Spinal cord (tissue), 9 donors: ENCODE measurements at regions not wholly inside any gene's neighbourhood (a gene's known extent, or its start where the extent isn't known, plus 50 kb on each side); places are given as distances from the start of the nearest gene placed in this dataset.
A peak's percentile ranks its signal among the peaks of the same experiment; 100 is the strongest.
"Not testable (repeated sequence)": the region's sequence is repeated elsewhere in the genome, so short reads cannot be mapped to it uniquely, and the experiment has no call there.

Source experiments
- DNase-seq, 6 donors: peaks; one replicate each; pipeline versions ENCODE4 v3.0.0 to v3.0.0-alpha.2; 2013 to 2015; ENCODE audit warnings: low spot score in 6 of 6, low read depth in 4 of 6
- H3K27ac ChIP-seq: one replicate; pipeline ENCODE4 v1.5.1; 2013; ENCODE audit warnings: low read depth, low read length, control low read depth
- H3K27me3 ChIP-seq: one replicate; pipeline ENCODE4 v1.6.1; 2013; ENCODE audit warnings: low read length; ENCODE audit not compliant: control insufficient read depth, insufficient read depth
- H3K36me3 ChIP-seq: one replicate; pipeline ENCODE4 v1.6.1; 2013; ENCODE audit warnings: low read length; ENCODE audit not compliant: control insufficient read depth, insufficient read depth
- H3K4me1 ChIP-seq: one replicate; pipeline ENCODE4 v1.6.1; 2013; ENCODE audit warnings: low read length; ENCODE audit not compliant: control insufficient read depth, insufficient read depth
- H3K4me3 ChIP-seq: one replicate; pipeline ENCODE4 v1.5.1; 2013; ENCODE audit warnings: low read depth, low read length, control low read depth
- H3K9me3 ChIP-seq: one replicate; pipeline ENCODE4 v1.6.1; 2013; ENCODE audit warnings: low read length; ENCODE audit not compliant: control insufficient read depth, insufficient read depth
- WGBS: methylation state at CpG from one replicate; pipeline ENCODE4 v1.1.5; 2013; ENCODE audit warnings: missing lambda C conversion rate; ENCODE audit not compliant: insufficient coverage; 5-methylcytosine and 5-hydroxymethylcytosine counted together
- donor health status: healthy.

DNA sequence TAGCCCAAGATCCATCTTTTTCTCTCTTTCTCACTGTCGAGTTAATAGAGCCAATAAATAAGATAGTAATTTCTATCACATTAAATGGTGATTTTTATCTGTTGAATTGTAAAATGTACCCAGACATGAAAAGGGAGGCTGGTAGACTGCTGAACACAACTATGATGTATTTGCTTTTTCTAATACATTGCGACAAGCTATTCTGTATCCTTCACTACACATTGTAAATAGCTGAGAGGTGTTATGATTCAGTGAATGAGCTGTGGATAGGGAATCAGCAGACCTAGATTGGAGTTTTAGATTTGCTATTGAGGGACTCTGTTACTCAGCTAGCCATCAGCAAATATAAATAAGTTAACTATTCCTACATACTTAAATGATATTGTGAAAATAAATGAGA is 1812.2 kb downstream of the KHDRBS2 start:
- not testable (repeated sequence) for H3K9me3 ChIP-seq, H3K4me1 ChIP-seq, H3K4me3 ChIP-seq, DNase-seq, H3K27me3 ChIP-seq, H3K36me3 ChIP-seq, H3K27ac ChIP-seq
- no CpG with 5 or more reads among the region's 2 CpGs for WGBS

DNA sequence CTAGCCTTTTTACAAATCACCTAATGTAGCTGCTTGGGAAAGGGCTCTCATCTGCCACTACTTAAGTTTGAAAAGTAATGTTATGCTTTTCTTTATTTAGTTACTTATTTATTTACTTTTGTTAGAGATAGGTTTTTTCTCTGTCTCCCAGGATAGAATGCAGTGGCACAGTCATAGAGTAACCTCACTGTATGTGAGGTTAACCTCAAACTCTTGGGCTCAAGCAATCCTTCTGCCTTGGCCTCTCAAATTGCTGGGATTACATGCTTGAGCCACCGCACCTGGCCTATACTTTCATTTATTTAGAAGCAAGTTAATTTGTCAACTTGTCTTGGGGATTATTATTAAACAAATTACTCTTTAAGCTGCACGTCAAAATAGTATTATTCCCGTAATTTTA is 1814.6 kb downstream of the KHDRBS2 start:
- H3K9me3 ChIP-seq, H3K27me3 ChIP-seq, DNase-seq, H3K27ac ChIP-seq, H3K36me3 ChIP-seq, H3K4me3 ChIP-seq, H3K4me1 ChIP-seq: not testable (repeated sequence)
- WGBS = no CpG with 5 or more reads among the region's 3 CpGs

DNA sequence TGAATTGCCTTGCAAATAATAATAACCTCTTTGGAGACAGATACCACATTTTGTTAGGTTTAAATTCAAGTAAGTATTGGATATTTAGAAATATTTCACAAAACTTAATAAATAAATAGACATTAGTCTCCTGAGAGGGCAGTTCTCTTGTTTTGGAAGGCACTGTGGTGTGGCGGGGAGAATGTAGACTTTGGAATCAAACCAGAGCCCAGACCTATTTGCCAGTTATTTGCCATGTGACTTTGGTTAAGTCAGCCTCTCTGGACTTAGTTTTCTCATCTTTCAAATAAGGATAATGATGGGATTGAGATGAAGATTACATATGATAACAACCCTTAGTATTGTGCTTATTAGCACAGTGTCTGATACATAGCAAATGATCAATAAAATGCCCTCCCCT is 1835.6 kb downstream of the KHDRBS2 start:
- H3K27me3 ChIP-seq, H3K9me3 ChIP-seq, DNase-seq, H3K4me1 ChIP-seq, H3K4me3 ChIP-seq, H3K36me3 ChIP-seq, H3K27ac ChIP-seq: not testable (repeated sequence)
- no CpG with 5 or more reads among the region's 1 CpG for whole genome bisulfite sequencing

DNA sequence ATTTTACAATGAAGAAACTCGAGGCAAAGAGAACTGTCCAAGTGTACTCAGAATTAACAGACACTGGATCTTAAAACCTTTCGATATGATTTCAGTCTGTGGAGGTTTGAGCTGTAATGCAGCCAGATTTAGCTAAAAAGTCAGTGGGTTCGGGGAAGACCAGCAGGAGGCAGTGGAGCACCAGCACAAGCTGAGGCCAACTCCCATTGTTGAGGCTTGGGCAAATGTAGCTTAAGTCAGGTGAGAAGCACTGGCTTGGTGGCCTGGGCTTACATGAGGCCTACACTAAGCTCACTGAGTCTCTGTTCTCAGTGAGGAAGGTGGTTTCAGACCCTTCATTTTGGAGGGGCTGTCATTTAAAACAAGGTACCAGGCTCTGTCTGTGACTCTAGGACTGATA is 1841.5 kb downstream of the KHDRBS2 start:
- no CpG with 5 or more reads among the region's 3 CpGs for WGBS
- H3K9me3 ChIP-seq, H3K4me1 ChIP-seq, DNase-seq, H3K27ac ChIP-seq, H3K4me3 ChIP-seq, H3K27me3 ChIP-seq, H3K36me3 ChIP-seq: not testable (repeated sequence)

DNA sequence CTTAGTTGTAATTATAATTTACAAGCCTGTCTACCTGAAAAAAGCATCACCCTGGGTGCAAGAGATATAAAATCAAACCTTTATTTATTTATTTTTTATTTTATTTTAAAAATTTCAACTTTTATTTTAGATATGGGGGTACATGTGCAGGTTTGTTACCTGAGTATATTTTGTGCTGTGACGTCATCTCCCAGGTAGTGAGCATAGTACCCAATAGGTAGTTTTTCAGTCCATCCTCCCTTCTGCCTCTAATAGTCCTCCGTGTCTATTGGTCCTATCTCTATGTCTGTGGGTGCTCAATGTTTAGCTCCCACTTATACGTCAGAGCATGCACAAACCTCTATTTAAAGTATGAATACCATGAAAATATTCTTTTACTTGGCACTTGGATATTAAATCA is 1846.3 kb downstream of the KHDRBS2 start:
- not testable (repeated sequence) for H3K27me3 ChIP-seq, H3K4me1 ChIP-seq, H3K9me3 ChIP-seq, H3K36me3 ChIP-seq, DNase-seq, H3K27ac ChIP-seq, H3K4me3 ChIP-seq
- WGBS = no CpG with 5 or more reads among the region's 3 CpGs

DNA sequence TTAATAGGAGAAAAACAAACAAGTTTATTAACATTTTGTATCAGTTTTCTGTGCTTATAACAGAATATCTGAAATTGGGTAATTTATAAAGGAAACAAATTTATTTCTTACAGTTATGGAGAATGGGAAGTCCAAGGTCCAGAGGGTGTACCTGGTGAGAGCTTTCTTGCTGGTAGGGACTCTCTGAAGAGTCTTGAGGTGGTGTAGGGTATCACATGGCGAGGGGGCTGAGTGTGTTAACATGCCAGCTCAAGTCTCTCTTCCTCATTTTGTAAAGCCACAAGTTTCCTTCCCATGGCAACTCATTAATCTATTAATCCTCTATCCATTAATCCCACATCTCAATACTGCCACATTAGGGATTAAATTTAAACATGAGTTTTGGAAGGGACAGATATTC is 1863.3 kb downstream of the KHDRBS2 start:
- H3K27me3 ChIP-seq, H3K36me3 ChIP-seq: not testable (repeated sequence)
- WGBS = no CpG with 5 or more reads among the region's 1 CpG

DNA sequence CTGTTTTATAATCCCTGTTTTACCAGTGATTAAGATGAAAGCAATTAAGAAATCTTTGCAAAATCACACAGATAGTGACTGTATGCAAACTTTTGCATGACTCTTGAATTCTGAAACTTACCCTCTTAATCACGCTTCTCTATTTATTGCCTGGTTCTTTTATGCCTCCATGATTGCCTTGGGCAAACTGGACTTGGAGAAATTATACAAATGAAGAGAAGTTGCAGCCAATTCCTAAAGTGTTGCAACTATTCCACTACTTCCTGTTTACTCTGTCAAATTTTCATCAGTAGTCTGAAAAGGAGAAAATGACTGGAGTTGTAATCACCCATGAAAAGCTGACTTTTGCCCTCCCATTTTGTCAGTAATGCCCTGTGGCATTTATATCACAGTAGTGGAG is 1869.9 kb downstream of the KHDRBS2 start:
- H3K4me1 ChIP-seq, H3K9me3 ChIP-seq, H3K27me3 ChIP-seq, H3K27ac ChIP-seq, DNase-seq, H3K4me3 ChIP-seq, H3K36me3 ChIP-seq: not testable (repeated sequence)
- WGBS = no CpG with 5 or more reads among the region's 1 CpG

More for the DNA sequence above, 1863.3 kb downstream of the KHDRBS2 start:
- not testable (repeated sequence) for H3K9me3 ChIP-seq, H3K4me1 ChIP-seq, DNase-seq, H3K4me3 ChIP-seq, H3K27ac ChIP-seq

DNA sequence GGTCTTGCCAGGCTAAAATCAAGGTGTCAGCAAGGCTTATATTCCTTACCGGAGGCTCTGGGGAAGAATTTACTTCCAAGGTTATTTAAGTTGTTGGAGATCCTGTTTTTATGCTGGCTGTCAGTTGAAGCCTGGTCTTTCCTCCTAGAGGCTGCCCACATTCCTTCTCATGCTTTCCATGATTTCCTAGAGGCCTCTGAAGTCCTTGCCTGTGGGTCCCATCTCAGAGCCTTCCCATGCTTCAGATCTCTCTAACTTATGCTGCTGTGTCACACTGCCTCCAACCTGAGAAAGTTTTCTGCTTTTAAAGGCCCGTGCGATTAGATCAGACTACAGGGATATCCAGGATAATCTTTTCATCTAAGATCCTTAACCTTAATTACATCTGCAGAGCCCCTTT is 1877.3 kb downstream of the KHDRBS2 start:
- not testable (repeated sequence) for DNase-seq, H3K27ac ChIP-seq
- no CpG with 5 or more reads among the region's 3 CpGs for WGBS

DNA sequence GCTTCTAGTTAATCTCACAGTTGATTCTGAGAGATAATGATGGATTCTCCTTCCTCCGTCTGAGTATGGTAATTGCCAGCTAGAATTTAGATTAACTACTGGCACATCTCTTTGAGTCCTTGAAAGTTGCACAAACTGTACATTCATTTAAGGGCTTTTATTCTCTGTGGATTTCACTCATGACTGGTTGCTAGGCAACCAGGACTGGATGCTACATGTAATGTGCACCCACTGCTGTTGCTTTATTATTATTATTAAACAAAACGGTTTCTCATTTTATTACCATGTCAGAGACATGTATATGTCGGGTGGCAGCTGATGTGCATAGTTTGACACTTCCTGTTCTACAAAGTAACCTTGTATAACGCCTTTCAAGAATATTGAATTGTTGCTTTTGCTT is 1882.8 kb downstream of the KHDRBS2 start:
- not testable (repeated sequence) for H3K9me3 ChIP-seq, H3K27ac ChIP-seq, H3K4me1 ChIP-seq, H3K4me3 ChIP-seq, H3K36me3 ChIP-seq, H3K27me3 ChIP-seq
- no CpG with 5 or more reads among the region's 4 CpGs for WGBS
- peak in 3 of 6 donors; percentile 7 to 77 (median 43) for DNase-seq

More for the DNA sequence above, 1877.3 kb downstream of the KHDRBS2 start:
- H3K36me3 ChIP-seq, H3K9me3 ChIP-seq, H3K27me3 ChIP-seq, H3K4me3 ChIP-seq, H3K4me1 ChIP-seq: not testable (repeated sequence)

DNA sequence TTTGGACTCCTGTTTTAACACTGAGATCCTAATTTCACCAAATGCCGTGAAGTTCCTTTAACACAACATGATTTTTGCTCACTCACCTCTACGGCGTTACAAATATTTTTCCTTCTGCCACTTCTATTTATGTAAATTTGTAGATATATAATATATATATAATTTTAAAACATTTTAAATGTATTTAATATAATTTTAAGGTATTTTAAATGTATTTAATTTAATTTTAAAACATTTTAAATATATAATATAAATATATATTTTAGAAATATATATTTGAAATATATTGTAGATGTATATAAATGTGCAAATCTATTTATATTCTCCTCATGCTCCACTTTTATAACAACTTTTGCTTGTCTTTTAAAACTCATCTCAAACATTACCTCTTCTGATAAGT is 1883.5 kb downstream of the KHDRBS2 start:
- H3K36me3 ChIP-seq, DNase-seq, H3K27me3 ChIP-seq, H3K27ac ChIP-seq, H3K4me3 ChIP-seq, H3K4me1 ChIP-seq, H3K9me3 ChIP-seq: not testable (repeated sequence)
- WGBS = no CpG with 5 or more reads among the region's 3 CpGs

DNA sequence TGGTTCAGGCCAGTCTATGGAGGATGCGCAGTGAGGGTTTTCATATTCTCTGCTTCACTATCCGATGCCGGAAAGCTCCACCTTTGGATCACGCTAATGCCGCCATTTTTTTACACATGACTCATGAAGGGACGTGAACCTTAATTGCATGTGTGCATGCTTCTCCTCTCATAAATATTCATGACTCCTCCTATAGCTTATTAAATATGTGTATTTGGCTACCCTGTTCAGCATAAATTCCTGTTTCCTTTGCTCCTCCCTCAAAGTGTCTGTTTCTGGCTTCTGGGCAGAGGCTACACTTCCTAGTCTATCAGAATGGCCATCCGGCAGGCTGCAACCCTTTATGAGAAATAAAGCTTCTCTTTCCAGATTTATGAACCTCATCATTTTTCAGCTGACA is 1890.8 kb downstream of the KHDRBS2 start:
- H3K27ac ChIP-seq, H3K4me3 ChIP-seq, DNase-seq, H3K36me3 ChIP-seq, H3K4me1 ChIP-seq, H3K27me3 ChIP-seq, H3K9me3 ChIP-seq: not testable (repeated sequence)
- WGBS = 100% methylated on average over 1 of the region's 7 CpGs
